ENCODE measurements at regions not wholly inside any gene's neighbourhood (a gene's known extent, or its start where the extent isn't known, plus 50 kb on each side); places are given as distances from the start of the nearest gene placed in this dataset.

- intact Hi-C loops (cut with micrococcal nuclease) = no loop called here
Observed at GRCh38 chr1:48164571-48164970, 57.9 kb upstream of the SLC5A9 start.

DNA sequence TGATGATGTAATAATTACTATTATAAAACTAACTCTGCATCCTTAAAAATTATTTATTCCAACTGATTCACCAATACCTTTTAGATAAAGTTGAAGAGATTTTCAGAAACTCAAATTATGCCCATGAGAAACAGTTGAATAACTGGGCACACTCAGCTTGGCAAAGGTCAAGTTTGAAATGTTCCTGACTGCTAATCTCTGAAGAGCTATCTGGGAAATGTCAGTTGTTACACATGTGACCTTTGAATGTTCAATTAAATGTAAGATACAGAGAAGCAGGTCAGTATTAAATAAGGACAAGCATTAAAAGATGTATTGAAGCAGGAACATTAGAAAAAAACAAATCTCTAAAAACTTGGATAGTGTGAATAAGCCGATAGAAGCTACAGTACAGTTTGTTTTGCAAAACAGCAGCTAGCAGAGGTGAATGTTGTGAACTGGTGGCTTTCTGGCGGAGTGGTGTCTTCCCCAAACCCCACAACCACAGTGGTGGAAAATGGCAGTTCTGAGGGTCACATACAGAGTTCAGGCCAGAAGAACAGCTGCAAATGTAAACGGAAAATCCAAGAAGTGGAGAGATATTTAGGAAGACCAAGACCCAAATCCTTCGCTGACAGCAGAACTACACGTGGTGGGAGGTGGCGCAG is 61.9 kb upstream of the SLC5A9 start:
- intact Hi-C loops (cut with micrococcal nuclease) = no loop called here

- intact Hi-C loops (cut with micrococcal nuclease) = no loop called here
Observed at GRCh38 chr1:48139275-48139674, 83.2 kb upstream of the SLC5A9 start.

- intact Hi-C loops (cut with micrococcal nuclease) = no loop called here
Observed at GRCh38 chr1:48127735-48128685, 94.5 kb upstream of the SLC5A9 start.

DNA sequence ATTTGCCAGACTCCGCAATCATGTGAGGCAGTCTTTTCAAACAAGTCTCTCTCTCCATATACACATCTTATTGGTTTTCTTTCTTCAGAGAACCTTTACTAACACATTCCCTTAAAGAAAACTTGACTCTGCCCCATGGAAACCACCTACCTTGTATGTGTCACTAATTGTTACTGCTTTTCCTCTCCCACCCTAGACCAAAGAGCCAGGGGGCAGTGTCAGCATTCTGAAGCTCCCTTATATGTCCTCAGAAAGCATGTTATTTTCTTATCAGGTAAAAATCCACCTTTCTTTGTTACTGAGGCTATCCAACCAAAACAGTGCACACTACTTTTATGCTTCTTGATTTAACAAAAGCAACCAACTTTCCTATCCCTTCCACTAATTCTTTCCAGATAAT is 98.9 kb upstream of the SLC5A9 start:
- intact Hi-C loops (cut with micrococcal nuclease) = no loop called here

GRCh38 chr1:48121955-48122354 is 100.6 kb upstream of the SLC5A9 start:
- intact Hi-C loops (cut with micrococcal nuclease) = no loop called here

GRCh38 chr1:48120621-48121020 is 101.9 kb upstream of the SLC5A9 start:
- intact Hi-C loops (cut with micrococcal nuclease) = no loop called here

DNA sequence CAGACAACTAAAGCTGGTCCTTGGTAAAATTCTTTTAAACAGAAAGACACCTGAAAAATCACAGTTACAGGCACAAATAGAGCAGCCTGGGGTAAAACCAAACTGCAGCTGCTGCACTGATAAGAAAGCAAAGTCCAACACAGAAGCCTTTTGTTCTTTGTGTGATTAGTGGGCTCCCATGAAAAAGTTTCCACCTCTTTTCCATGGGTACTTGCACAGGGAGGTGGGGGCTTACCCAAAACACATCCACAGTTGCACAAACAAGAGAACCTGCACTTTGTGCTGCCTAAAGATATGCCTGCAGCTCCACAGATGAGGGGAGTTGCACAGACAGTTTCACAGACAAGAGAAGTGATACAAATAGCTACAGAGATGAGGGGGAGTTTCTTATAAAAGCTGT is 106.7 kb upstream of the SLC5A9 start:
- intact Hi-C loops (cut with micrococcal nuclease) = no loop called here

DNA sequence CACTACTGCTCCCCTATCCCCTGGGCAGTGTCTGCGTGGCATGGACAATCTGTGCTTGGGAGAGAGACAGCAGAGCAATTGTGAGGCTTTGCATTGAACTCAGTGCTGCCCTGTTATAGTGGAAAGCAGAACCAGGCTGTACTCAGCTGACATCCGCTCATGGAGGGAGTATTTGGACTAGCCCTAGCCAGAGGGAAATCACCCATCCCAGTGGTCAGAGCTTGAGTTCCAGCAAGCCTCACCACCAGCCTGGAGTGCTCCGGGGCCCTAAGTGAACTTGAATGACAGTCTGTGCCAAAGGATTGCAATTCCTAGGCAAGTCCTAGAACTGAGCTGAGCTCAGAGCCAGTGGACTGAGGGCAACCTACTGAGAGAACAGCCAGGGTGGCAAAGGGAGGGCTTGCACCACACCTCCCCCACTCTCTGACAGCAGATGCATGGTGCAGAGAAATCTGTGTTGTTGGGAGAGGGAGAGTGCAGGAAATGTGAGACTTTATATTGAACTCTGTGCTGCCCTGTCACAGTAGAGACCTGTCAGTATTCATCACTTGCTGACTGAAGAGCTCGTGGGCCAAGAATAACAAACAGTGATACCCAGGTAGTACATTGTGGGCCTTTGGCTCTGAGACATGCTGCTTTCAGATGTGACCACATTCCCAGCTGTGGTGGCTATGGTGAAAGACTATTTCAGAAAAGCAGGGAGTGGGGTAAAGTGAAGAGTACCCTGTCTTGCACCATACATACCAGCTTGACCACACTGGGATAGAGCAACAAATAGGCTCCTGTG is 107.7 kb upstream of the SLC5A9 start:
- intact Hi-C loops (cut with micrococcal nuclease) = no loop called here

- intact Hi-C loops (cut with micrococcal nuclease) = loop anchor here (1.0 kb wide), 2 partner anchors 93 to 127 kb away; no protein-coding TSS in a partner anchor
Observed at GRCh38 chr1:48109390-48110013, 112.3 kb upstream of the TRABD2B start.

DNA sequence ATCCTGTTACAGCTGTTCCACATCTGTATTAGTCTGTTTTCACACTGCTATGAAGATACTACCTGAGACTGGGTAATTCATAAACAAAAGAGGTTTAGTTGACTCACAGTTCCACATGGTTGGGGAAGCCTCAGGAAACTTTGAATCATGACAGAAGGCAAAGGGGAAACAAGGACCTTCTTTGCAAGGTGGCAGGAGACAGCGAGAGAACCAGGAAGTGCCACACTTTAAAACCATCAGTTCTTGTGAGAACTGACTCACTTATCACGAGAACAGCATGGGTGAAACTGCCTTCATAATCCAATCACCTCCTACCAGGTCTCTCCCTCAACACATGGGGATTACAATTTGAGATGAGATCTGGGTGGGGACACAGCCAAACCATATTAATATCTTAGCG is 110.3 kb upstream of the TRABD2B start:
- intact Hi-C loops (cut with micrococcal nuclease) = no loop called here

- intact Hi-C loops (cut with micrococcal nuclease) = no loop called here
Observed at GRCh38 chr1:48106049-48106448, 108.9 kb upstream of the TRABD2B start.

- intact Hi-C loops (cut with micrococcal nuclease) = no loop called here
Observed at GRCh38 chr1:48105165-48105564, 108.0 kb upstream of the TRABD2B start.

- intact Hi-C loops (cut with micrococcal nuclease) = no loop called here
Observed at GRCh38 chr1:48103495-48103894, 106.3 kb upstream of the TRABD2B start.

- intact Hi-C loops (cut with micrococcal nuclease) = no loop called here
Observed at GRCh38 chr1:48102766-48103165, 105.6 kb upstream of the TRABD2B start.

- intact Hi-C loops (cut with micrococcal nuclease) = no loop called here
Observed at GRCh38 chr1:48099072-48099773, 102.0 kb upstream of the TRABD2B start.

DNA sequence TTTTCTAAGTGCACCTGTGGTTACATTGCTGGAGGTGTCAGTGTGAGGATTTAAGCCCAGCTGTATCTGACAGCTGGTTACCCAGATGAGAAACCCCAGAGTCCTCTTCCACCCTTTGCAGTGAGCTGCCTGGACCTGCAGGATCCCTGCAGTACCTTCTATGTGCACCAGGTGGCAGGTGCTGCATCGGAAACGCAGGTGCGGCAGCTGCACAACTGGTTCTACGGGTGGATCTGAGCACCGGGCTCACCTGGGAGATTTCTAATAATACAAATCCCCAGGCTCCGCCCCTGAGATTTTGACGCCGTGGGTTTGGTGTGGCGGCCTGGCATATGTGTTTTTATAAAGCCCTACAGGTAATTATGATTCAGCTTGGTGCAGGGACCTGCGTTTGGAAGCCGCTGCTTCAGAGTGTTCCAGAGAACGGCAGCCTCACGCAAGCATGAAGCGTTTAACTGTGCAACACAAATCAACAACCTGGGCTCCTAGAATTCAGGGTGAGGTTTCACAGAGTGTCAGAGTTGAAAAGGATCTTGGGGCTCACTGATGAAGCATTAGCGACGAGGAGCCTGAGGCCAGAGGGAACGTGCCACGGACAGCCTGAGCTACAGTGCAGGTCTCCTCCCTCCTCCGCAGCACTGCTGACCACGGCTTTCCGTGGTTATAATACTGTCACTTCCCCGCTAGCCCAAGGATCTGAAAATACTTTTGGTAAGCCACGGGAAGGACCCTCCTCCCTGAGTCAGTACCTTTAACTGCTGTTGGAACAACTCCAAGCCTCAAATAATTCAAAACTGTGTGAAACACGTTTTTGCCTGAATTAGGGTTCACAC is 96.7 kb upstream of the TRABD2B start:
- intact Hi-C loops (cut with micrococcal nuclease) = loop anchor here (1.0 to 5.0 kb wide), 3 partner anchors 108 to 403 kb away; no protein-coding TSS in a partner anchor

DNA sequence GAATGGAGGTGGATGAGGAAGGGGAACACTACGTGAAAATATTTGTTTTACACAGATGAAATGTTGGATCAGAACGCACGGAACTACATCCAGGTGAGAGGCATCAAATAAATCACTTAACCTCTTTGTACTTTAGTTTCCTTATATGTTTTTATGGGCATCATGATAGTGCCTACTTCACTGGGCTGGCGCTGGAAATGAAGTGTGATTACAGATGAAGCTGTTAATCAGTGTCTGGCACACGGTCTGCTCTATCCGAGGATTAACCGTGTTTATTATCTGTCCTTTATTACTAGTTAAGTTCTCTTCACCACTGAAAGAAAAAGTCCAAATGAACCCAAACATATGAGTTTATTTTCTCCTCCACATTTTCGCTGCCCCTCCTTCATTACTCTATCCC is 96.0 kb upstream of the TRABD2B start:
- intact Hi-C loops (cut with micrococcal nuclease) = loop anchor here (1.0 to 5.0 kb wide), 3 partner anchors 109 to 404 kb away; no protein-coding TSS in a partner anchor

GRCh38 chr1:48092401-48092800 is 95.2 kb upstream of the TRABD2B start:
- intact Hi-C loops (cut with micrococcal nuclease) = loop anchor here (5.0 kb wide), 1 partner anchor 405 kb away; no protein-coding TSS in a partner anchor
